HL-60 (cell line): ENCODE measurements at regions not wholly inside any gene's neighbourhood (a gene's known extent, or its start where the extent isn't known, plus 50 kb on each side); places are given as distances from the start of the nearest gene placed in this dataset.

ENCODE experiments used
- CTCF ChIP-seq: IDR thresholded peaks from one replicate; pipeline ENCODE4 v1.5.1; 2011; ENCODE audit warnings: low read length, control low read depth, inconsistent platforms; ENCODE audit not compliant: insufficient read depth
- GABPA ChIP-seq: IDR thresholded peaks from 2 replicates; pipeline ENCODE4 v1.6.1; 2012; ENCODE audit warnings: low read depth
- POLR2AphosphoS5 ChIP-seq: IDR thresholded peaks from 2 replicates; pipeline ENCODE4 v1.6.1; 2012; ENCODE audit warnings: low read depth
- REST ChIP-seq: IDR thresholded peaks from 2 replicates; pipeline ENCODE4 v1.6.1; 2012; ENCODE audit warnings: low read depth; ENCODE audit not compliant: insufficient replicate concordance
- SPI1 ChIP-seq: IDR thresholded peaks from 2 replicates; pipeline ENCODE4 v1.6.1; 2012; ENCODE audit warnings: low read depth, mild to moderate bottlenecking, borderline replicate concordance

- TF ChIP-seq GABPA, result no peak
- TF ChIP-seq CTCF, result no peak
- no peak for TF ChIP-seq POLR2AphosphoS5
- no peak for TF ChIP-seq REST
- no peak for TF ChIP-seq SPI1
These were observed 391.0 kb upstream of the IRX2 start for GRCh38 chr5:3142261-3143027.
